Activated CD4-positive, alpha-beta memory T cell treated with anti-CD3 and anti-CD28 coated beads for 36 hours (primary cell): ENCODE measurements at regions not wholly inside any gene's neighbourhood (a gene's known extent, or its start where the extent isn't known, plus 50 kb on each side); places are given as distances from the start of the nearest gene placed in this dataset.
"Not testable (repeated sequence)": the region's sequence is repeated elsewhere in the genome, so short reads cannot be mapped to it uniquely, and the experiment has no call there.

ENCODE experiments used
- CTCF ChIA-PET: fragments of 350-600 bp; sonication (Branson Sonifier 250); formaldehyde crosslinking; loops from one replicate; lab custom pipeline; 2021; ENCODE audit warnings: antibody characterized with exemption, inconsistent platforms; lab: Charles Lee
- POLR2A ChIA-PET: fragments of 350-600 bp; sonication (Branson Sonifier 250); formaldehyde crosslinking; loops from one replicate; lab custom pipeline; 2021; ENCODE audit warnings: antibody characterized with exemption; lab: Charles Lee
- DNase-seq: peaks from one replicate; pipeline ENCODE4 v3.0.0-alpha.2; 2020
- H3K27ac Mint-ChIP-seq: one replicate; pipeline ENCODE4 v1.8.0; 2021; ENCODE audit warnings: mixed read lengths
- H3K27me3 Mint-ChIP-seq: one replicate; pipeline ENCODE4 v1.8.0; 2021; ENCODE audit warnings: mixed read lengths
- H3K36me3 Mint-ChIP-seq: one replicate; pipeline ENCODE4 v1.8.0; 2021; ENCODE audit warnings: mixed read lengths
- H3K4me1 Mint-ChIP-seq: one replicate; pipeline ENCODE4 v1.8.0; 2021; ENCODE audit warnings: low read depth, mixed read lengths
- H3K4me3 Mint-ChIP-seq: one replicate; pipeline ENCODE4 v1.8.0; 2021; ENCODE audit warnings: mild to moderate bottlenecking, mixed read lengths
- H3K9me3 Mint-ChIP-seq: one replicate; pipeline ENCODE4 v1.8.0; 2021; ENCODE audit warnings: mixed read lengths
- intact Hi-C: fragments of 100-400 bp; cut with micrococcal nuclease; formaldehyde crosslinking; loops from one replicate; pipeline ENCODE4 v1.15.1; 2023

DNA sequence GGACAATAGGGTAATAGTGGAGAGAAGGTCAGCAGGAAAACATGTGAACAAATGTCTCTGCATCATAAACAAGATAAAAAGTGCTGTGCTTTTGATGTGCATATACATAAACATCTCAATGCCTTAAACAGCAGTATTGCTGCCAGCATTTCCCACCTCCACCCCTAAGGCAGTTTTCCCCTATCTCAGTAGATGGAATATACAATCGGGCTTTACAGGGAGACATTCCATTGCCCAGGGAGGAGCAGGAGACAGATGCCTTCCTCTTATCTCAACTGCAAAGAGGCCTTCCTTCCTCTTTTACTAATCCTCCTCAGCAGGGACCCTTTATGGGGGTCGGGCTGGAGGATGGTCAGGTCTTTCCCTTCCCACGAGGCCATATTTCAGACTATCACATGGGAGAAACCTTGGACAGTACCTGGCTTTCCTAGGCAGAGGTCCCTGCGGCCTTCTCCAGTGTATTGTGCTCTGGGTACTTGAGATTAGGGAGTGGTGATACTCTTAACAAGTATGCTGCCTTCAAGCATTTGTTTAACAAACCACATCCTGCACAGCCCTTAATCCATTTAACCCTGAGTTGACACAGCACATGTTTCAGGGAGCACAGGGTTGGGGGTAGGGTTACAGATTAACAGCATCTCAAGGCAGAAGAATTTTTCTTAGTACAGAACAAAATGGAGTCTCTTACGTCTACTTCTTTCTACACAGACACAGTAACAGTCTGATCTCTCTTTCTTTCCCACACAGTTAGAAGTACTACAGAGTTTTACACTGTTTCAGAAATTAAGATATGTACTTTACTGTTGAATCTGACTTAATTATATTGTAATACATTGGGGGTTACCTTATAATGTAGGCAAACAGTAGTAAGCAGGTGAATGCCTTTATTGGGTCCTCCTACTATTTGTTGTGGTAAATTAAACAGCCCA, 189.4 kb downstream of the ALX1 start:
- DNase-seq, H3K36me3 Mint-ChIP-seq, H3K27ac Mint-ChIP-seq, H3K9me3 Mint-ChIP-seq, intact Hi-C loops, H3K4me1 Mint-ChIP-seq, H3K27me3 Mint-ChIP-seq, POLR2A ChIA-PET: not testable (repeated sequence)
- CTCF ChIA-PET = interaction anchor here (0.8 to 1.9 kb wide), 4 partner anchors 24 to 451 kb away, joined by 3 to 10 read pairs (median 6); no protein-coding TSS in a partner anchor
- peak overlapping the region; percentile 52 for H3K4me3 Mint-ChIP-seq

DNA sequence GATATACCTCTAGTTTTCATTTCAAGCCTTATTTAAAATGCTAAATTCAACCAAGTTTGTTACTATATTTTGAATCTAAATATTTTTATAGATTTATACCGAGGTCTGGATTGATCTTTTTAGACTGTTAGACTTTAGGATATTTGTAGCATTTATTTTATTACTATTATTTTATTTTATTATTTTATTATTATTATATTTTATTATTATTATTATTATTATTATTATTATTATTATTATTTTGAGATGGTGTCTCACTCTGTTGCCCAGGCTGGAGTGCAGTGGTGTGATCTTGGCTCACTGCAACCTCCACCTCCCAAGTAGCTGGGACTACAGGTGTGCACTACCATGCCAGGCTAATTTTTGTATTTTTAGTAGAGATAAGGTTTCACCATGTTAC, 195.3 kb downstream of the ALX1 start:
- H3K36me3 Mint-ChIP-seq, POLR2A ChIA-PET, DNase-seq, CTCF ChIA-PET, H3K4me3 Mint-ChIP-seq, H3K9me3 Mint-ChIP-seq, H3K4me1 Mint-ChIP-seq, intact Hi-C loops, H3K27ac Mint-ChIP-seq, H3K27me3 Mint-ChIP-seq: not testable (repeated sequence)

DNA sequence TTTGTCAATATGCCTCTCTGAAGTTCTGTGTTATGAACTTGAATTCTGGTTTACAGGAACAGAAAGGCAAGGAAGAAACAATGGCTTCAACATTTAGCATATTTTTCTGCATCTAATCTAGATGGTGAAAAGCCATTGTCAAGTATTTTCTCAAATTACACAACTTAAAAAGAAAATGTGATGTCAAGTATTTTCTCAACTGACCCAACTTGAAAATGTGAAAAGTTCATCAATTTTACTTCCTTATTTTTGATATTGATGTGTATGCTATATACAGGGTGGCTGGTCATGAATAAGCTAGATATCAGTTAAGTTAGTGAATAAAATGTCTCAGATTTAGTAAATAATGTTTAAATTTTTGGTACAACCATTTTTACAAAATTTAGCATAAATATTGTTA, 196.7 kb downstream of the ALX1 start:
- DNase-seq = no peak
- Mint-ChIP-seq H3K27me3 (no peaks in the 10 kb centered on the region), H3K4me3 (no peak overlapping the region), H3K27ac (no peak overlapping the region), H3K36me3 (no peaks in the 10 kb centered on the region), H3K4me1 (no peaks in the 10 kb centered on the region), H3K9me3 (no peaks in the 10 kb centered on the region)
- intact Hi-C loops = no loop called here
- CTCF ChIA-PET = interaction anchor here (0.8 to 1.2 kb wide), 2 partner anchors 28 to 444 kb away, joined by 3 read pairs; no protein-coding TSS in a partner anchor
- POLR2A ChIA-PET = no interaction called here

DNA sequence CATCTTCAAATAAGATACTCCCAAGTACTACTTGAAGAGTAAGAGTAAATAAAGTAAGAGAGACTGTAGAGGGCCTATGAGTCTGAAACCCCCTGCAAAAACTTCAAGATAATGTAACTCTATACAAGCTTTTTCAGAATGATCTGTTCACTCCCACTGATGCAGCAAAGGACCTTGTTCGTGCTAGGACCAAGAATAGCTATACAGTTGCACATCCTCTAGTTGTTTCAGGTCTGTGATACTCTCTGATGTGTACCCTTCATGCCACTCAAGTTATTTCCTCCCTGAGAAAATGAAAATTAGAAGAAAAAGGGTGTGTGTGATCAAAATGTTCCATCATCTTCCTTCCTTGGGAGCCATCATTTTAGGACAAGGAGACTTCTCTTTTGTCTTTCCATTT, 204.4 kb downstream of the ALX1 start:
- no peaks in the 10 kb centered on the region for H3K9me3 Mint-ChIP-seq
- no peak for DNase-seq
- POLR2A ChIA-PET = no interaction called here
- no peak overlapping the region for H3K4me3 Mint-ChIP-seq
- H3K27me3 Mint-ChIP-seq = no peaks in the 10 kb centered on the region
- H3K4me1 Mint-ChIP-seq = no peaks in the 10 kb centered on the region
- intact Hi-C loops = no loop called here
- CTCF ChIA-PET = no interaction called here
- H3K27ac Mint-ChIP-seq = no peak overlapping the region
- H3K36me3 Mint-ChIP-seq = no peaks in the 10 kb centered on the region

DNA sequence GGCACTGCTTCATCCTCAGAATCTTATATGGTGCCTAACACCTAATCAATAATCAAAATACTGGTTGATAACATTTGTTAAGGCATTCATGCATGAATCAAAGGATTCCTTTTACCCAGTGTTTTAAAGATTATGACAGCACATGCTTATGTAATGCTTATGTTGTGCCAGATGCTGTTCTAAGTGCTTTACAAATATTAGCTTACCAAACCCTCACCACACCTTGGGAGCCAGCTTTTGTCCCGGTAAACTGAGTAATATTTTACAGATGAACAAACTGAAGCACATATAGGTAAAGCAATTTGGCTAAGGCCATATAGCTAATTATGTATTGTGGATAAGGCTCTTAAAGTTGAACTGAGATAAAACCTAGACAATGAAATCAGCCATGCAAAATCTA, 209.2 kb downstream of the ALX1 start:
- ChIA-PET POLR2A (no interaction called here), CTCF (no interaction called here)
- no peak overlapping the region for H3K4me3 Mint-ChIP-seq
- H3K36me3 Mint-ChIP-seq = no peaks in the 10 kb centered on the region
- H3K4me1 Mint-ChIP-seq = no peaks in the 10 kb centered on the region
- H3K27ac Mint-ChIP-seq = no peak overlapping the region
- intact Hi-C loops = no loop called here
- peaks cover 5% of the 10 kb centered on the region for H3K9me3 Mint-ChIP-seq
- no peak for DNase-seq
- H3K27me3 Mint-ChIP-seq = no peaks in the 10 kb centered on the region

DNA sequence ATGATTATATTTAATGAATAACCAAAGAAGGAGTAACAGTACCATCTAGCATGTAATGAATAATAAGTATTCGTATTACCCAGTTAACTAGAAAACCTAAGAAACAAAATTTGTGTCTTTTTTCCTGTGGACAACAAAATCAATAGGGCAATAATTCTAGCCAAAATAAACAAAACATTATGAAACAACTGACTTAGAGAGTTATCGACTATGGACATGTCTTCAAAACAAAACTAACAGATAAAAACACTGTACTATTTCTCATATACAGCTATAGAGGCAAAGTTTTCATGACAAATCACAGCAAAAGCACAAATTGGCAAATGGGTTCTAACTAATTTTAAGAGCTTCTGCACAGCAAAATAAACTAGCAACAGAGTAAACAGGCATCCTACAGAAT, 224.1 kb downstream of the ALX1 start:
- intact Hi-C loops = no loop called here
- Mint-ChIP-seq H3K4me3 (no peak overlapping the region), H3K9me3 (no peaks in the 10 kb centered on the region)

DNA sequence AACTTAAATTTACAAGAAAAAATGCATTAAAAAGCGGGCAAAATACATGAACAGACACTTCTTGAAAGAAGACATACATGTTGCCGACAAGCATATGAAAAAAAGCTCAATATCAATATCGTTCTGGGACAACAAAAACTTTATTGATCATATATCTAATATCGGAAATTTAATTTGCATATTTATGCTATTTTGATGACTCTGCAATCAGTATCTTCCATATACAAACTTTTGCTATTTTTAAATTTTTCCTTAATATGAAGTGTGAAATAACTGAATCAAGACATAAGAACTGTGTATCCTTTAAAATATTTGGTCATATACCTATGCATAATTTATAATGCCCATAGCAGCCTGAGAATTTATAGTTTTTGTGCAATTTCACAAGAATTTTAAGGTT, 224.6 kb downstream of the ALX1 start:
- no peaks in the 10 kb centered on the region for H3K36me3 Mint-ChIP-seq
- H3K27ac Mint-ChIP-seq = no peak overlapping the region
- ChIA-PET CTCF (no interaction called here), POLR2A (no interaction called here)
- H3K4me1 Mint-ChIP-seq = no peaks in the 10 kb centered on the region
- no peak for DNase-seq
- intact Hi-C loops = no loop called here
- H3K9me3 Mint-ChIP-seq = no peaks in the 10 kb centered on the region
- no peak overlapping the region for H3K4me3 Mint-ChIP-seq
- H3K27me3 Mint-ChIP-seq = no peaks in the 10 kb centered on the region

More for the DNA sequence above, 224.1 kb downstream of the ALX1 start:
- Mint-ChIP-seq H3K36me3 (no peaks in the 10 kb centered on the region), H3K4me1 (no peaks in the 10 kb centered on the region), H3K27ac (no peak overlapping the region), H3K27me3 (no peaks in the 10 kb centered on the region)
- DNase-seq = no peak
- ChIA-PET CTCF (no interaction called here), POLR2A (no interaction called here)

DNA sequence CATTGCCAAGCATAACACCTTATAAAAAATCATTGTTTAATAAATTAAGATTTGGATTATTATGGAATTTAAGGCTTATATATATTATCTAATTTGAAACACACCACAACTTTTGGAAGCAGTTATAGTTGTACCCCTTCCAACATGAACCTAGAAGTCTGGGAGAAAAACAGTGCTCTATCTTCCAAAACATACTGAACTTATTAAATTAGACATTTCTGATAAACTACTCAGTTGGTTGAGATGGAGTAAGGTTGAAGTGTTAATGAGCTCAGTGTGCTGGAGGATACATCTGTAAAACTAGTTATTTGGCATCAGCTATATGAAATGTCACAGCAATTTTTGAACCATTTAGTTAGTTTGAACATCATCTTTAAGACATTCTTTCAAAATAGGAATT, 227.4 kb downstream of the ALX1 start:
- intact Hi-C loops = no loop called here
- ChIA-PET POLR2A (no interaction called here), CTCF (no interaction called here)
- no peak overlapping the region for H3K27ac Mint-ChIP-seq
- DNase-seq = no peak
- H3K27me3 Mint-ChIP-seq = no peaks in the 10 kb centered on the region
- H3K9me3 Mint-ChIP-seq = no peaks in the 10 kb centered on the region
- H3K4me3 Mint-ChIP-seq = no peak overlapping the region
- H3K36me3 Mint-ChIP-seq = no peaks in the 10 kb centered on the region
- no peaks in the 10 kb centered on the region for H3K4me1 Mint-ChIP-seq

DNA sequence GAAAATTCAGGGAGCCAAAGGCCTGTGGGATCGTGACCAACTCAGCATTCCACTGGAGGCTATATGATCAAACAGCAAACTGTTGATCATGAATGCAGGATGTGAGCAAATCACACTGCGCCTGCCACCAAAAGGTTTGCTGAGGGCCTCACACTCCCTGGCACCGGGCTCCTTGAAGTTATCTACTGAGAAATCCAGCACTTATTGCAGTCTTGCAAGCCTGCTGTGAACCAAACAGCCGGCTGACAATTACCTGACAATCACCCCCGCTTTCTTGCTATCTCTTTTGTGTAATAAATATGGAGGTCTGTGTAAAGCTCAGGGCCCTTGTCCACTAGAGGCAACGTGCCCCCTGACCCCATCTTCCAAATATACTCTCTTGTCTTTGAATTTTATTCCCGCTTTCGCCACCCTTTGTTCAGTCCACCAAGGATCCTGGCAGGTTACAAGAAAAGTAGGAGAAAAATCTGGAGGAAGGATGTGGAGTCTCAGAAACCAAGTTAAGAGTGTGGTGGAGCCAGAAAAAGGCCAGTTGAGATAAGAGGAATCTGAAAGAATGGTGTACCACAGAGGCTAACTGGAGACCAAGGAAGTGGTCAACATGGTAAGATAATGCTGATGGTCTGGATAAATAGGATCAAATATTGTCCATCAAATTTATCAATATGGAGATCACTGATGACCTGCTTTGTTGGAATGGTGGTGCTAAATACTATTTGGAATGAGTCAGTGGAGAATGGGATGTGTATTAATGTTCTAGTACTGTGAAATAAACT, 229.2 kb downstream of the ALX1 start:
- H3K27ac Mint-ChIP-seq = no peak overlapping the region
- no peaks in the 10 kb centered on the region for H3K9me3 Mint-ChIP-seq
- ChIA-PET CTCF (no interaction called here), POLR2A (no interaction called here)
- no peaks in the 10 kb centered on the region for H3K36me3 Mint-ChIP-seq
- H3K4me1 Mint-ChIP-seq = no peaks in the 10 kb centered on the region
- intact Hi-C loops = no loop called here
- no peak for DNase-seq
- no peak overlapping the region for H3K4me3 Mint-ChIP-seq
- H3K27me3 Mint-ChIP-seq = no peaks in the 10 kb centered on the region

DNA sequence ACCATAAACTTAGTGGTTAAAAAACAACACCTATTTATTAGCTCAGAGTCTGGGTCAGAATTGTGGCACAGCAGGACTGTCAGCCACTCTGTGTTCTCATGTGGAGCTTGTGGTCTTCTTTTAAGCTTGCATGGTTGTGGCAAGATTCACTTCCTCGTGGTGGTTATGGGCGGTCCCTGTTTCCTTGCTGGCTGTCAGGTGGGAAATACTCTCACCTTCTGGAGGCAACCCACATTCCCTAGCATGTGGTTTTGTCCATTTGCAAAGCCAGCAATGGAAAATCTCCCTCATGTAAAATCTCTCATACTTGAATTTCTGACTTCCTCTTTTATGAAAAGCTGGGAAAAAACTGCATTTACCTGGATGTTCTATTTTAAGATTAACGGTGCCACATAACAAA, 229.8 kb downstream of the ALX1 start:
- Mint-ChIP-seq H3K27me3 (no peaks in the 10 kb centered on the region), H3K27ac (no peak overlapping the region), H3K9me3 (no peaks in the 10 kb centered on the region), H3K4me3 (no peak overlapping the region), H3K36me3 (no peaks in the 10 kb centered on the region), H3K4me1 (no peaks in the 10 kb centered on the region)
- DNase-seq = no peak
- intact Hi-C loops = no loop called here
- CTCF ChIA-PET = no interaction called here
- POLR2A ChIA-PET = no interaction called here

DNA sequence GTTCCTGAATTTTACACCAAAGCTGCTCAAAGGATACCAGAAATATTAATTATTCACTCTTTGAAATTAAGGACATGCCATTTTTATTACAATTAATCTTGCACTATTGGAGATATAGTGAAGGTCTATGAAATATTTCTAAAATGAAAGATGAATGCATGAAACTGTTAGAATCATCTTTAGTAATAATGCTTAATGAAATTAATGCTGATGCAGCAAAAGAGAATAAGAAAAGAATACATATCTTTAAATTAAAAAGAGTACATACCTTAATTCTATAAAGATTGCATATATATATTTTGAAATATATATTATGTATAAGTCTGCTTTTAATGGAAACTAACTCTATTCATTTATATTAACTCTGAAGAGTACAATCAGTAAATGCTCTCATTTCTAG, 236.0 kb downstream of the ALX1 start:
- intact Hi-C loops = no loop called here
- Mint-ChIP-seq H3K4me1 (no peaks in the 10 kb centered on the region), H3K27ac (no peak overlapping the region), H3K36me3 (no peaks in the 10 kb centered on the region), H3K27me3 (no peaks in the 10 kb centered on the region), H3K9me3 (no peaks in the 10 kb centered on the region), H3K4me3 (no peak overlapping the region)
- ChIA-PET POLR2A (no interaction called here), CTCF (no interaction called here)
- DNase-seq = no peak

DNA sequence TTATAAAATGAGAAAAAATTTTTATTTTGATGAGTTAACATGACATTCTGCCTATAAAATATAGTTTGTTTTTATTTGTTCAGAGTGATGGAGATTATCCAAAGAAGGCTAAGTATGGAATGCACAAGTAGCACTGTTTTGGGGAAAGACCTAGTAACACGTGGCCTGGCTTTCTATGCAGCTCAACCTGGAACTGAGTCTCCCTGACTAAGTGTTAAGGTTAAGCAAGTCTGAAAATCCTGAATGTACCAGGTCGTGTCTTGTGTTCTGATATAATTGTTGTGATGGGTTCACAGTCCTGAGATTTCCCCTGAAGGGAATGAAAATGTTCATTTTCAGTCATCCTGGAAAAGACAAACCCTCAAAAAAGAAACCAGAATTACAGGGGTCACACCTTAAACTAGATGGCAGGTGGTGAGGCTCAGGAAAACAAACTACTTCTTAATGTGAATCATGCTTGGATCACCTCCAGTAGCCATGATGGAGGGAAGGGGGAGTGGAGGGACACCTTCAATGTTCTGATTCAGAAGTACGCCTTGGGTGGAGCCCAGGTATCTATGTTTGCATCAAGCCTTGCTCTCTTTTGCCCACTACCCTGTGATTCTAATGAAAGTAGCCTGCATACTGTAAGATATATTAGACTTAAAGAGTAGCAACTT, 236.8 kb downstream of the ALX1 start:
- CTCF ChIA-PET = no interaction called here

More for the DNA sequence above, 236.8 kb downstream of the ALX1 start:
- Mint-ChIP-seq H3K4me1 (no peaks in the 10 kb centered on the region), H3K4me3 (no peak overlapping the region), H3K9me3 (no peaks in the 10 kb centered on the region), H3K36me3 (no peaks in the 10 kb centered on the region), H3K27ac (no peak overlapping the region), H3K27me3 (no peaks in the 10 kb centered on the region)
- no peak for DNase-seq
- intact Hi-C loops = no loop called here
- POLR2A ChIA-PET = no interaction called here
